COR-L47 (cell line): ENCODE measurements at regions not wholly inside any gene's neighbourhood (a gene's known extent, or its start where the extent isn't known, plus 50 kb on each side); places are given as distances from the start of the nearest gene placed in this dataset.
"Not testable (repeated sequence)": the region's sequence is repeated elsewhere in the genome, so short reads cannot be mapped to it uniquely, and the experiment has no call there.

Experiments
- DNase-seq: peaks from one replicate; lab custom pipeline; 2025; lab: John Stamatoyannopoulos, UW

- DNase-seq: no peak
Observed at GRCh38 chr4:114034189-114034588, 54.7 kb upstream of the ARSJ start.

GRCh38 chr4:114036426-114036825 is 57.0 kb upstream of the ARSJ start:
- no peak for DNase-seq

GRCh38 chr4:114036864-114037263 is 57.4 kb upstream of the ARSJ start:
- no peak for DNase-seq

GRCh38 chr4:114037988-114038387 is 58.5 kb upstream of the ARSJ start:
- no peak for DNase-seq

GRCh38 chr4:114038762-114039387 is 59.4 kb upstream of the ARSJ start:
- DNase-seq: no peak

GRCh38 chr4:114040319-114041116 is 61.1 kb upstream of the ARSJ start:
- no peak for DNase-seq

- no peak for DNase-seq
Observed at GRCh38 chr4:114041117-114041475, 61.6 kb upstream of the ARSJ start.

GRCh38 chr4:114043116-114043515 is 63.7 kb upstream of the ARSJ start:
- no peak for DNase-seq

- not testable (repeated sequence) for DNase-seq
Observed at GRCh38 chr4:114044351-114044750, 64.9 kb upstream of the ARSJ start.

- no peak for DNase-seq
Observed at GRCh38 chr4:114046331-114046730, 66.9 kb upstream of the ARSJ start.

GRCh38 chr4:114048154-114048553 is 68.7 kb upstream of the ARSJ start:
- DNase-seq: not testable (repeated sequence)

- no peak for DNase-seq
Observed at GRCh38 chr4:114052227-114052626, 72.8 kb upstream of the ARSJ start.

- no peak for DNase-seq
Observed at GRCh38 chr4:114056599-114056998, 77.2 kb upstream of the ARSJ start.

GRCh38 chr4:114057746-114058145 is 78.3 kb upstream of the ARSJ start:
- no peak for DNase-seq

- no peak for DNase-seq
Observed at GRCh38 chr4:114062499-114062898, 83.1 kb upstream of the ARSJ start.

GRCh38 chr4:114072781-114073180 is 93.3 kb upstream of the ARSJ start:
- DNase-seq: no peak

GRCh38 chr4:114076899-114077570 is 97.6 kb upstream of the ARSJ start:
- DNase-seq: no peak

GRCh38 chr4:114077610-114078009 is 98.2 kb upstream of the ARSJ start:
- no peak for DNase-seq

GRCh38 chr4:114078636-114079035 is 99.2 kb upstream of the ARSJ start:
- DNase-seq: no peak

GRCh38 chr4:114081783-114082182 is 102.3 kb upstream of the ARSJ start:
- no peak for DNase-seq

- no peak for DNase-seq
Observed at GRCh38 chr4:114082348-114082747, 102.9 kb upstream of the ARSJ start.

GRCh38 chr4:114085611-114086345 is 106.3 kb upstream of the ARSJ start:
- no peak for DNase-seq
